NB4 (cell line): ENCODE measurements at regions not wholly inside any gene's neighbourhood (a gene's known extent, or its start where the extent isn't known, plus 50 kb on each side); places are given as distances from the start of the nearest gene placed in this dataset.

Experiments used
- CTCF ChIP-seq: IDR thresholded peaks from one replicate; pipeline ENCODE4 v1.5.1; 2012; ENCODE audit warnings: low read depth, low read length
- MAX ChIP-seq: IDR thresholded peaks from 2 replicates; pipeline ENCODE4 v1.6.1; 2011; ENCODE audit warnings: low read depth, low read length

- TF ChIP-seq CTCF (no peak), MAX (no peak)
Measured at GRCh38 chr10:113240736-113241135, 290.7 kb downstream of the TCF7L2 start.
